K562 (cell line): ENCODE measurements at regions not wholly inside any gene's neighbourhood (a gene's known extent, or its start where the extent isn't known, plus 50 kb on each side); places are given as distances from the start of the nearest gene placed in this dataset.

ENCODE experiments used
- ATAC-seq: fragments of 200-7000 bp; cut with Tn5 transposase; 3 replicates; pipeline ENCODE4 v1.9.1; 2020; ENCODE audit warnings: moderate library complexity
- BruUV-seq: library from RNA; stranded (reverse); fragments of 400-500 nt; replicated peaks from 2 replicates; lab custom pipeline; 2021; lab: Mats Ljungman, UMichigan
- CTCF ChIA-PET: fragments of 300-600 bp; formaldehyde crosslinking; extraction: SDS; loops from one replicate; lab custom pipeline; 2021; ENCODE audit warnings: low intra/inter-chr PET ratio; lab: Yijun Ruan, JAX
- POLR2A ChIA-PET: fragments of 300-600, 350-650 bp; sonication (Branson Sonifier 250); formaldehyde crosslinking; extraction: SDS; loops from one replicate; lab custom pipeline; 2021; ENCODE audit warnings: antibody characterized with exemption, inconsistent platforms; lab: Yijun Ruan, JAX
- DNase-seq, 4 experiments: peaks; one replicate each; pipeline versions ENCODE4 v3.0.0 to v3.0.0-alpha.2; 2011 to 2018; ENCODE audit warnings: low spot score in 3 of 4, mixed read lengths in 3 of 4; ENCODE audit errors: extremely low read depth in 1 of 4
- FAIRE-seq: peaks from 2 replicates; lab custom pipeline; 2011; peaks lifted over from hg19 to GRCh38; lab: Jason Lieb, UNC
- H2AFZ ChIP-seq: 2 replicates; pipeline ENCODE4 v1.6.0; 2011; ENCODE audit warnings: low read depth, low read length, control low read depth, inconsistent platforms
- H3K27ac ChIP-seq: fragments of 200-600 bp; 3 replicates; pipeline ENCODE4 v1.8.0; 2011; ENCODE audit warnings: low read depth, mild to moderate bottlenecking, control low read depth, inconsistent platforms, low read length, moderate library complexity, mixed read lengths; ENCODE audit errors: extremely low read depth
- H3K27me3 ChIP-seq, 2 experiments: fragments of 300-600 bp in 1 of 2; 2 replicates in 1 of 2; 3 replicates in 1 of 2; pipeline versions ENCODE4 v1.6.0 to v1.8.0; 2011; ENCODE audit warnings: inconsistent platforms in 2 of 2, low read length in 2 of 2, mild to moderate bottlenecking in 1 of 2, mixed read lengths in 1 of 2, moderate library complexity in 1 of 2; ENCODE audit not compliant: control insufficient read depth in 2 of 2, insufficient read depth in 2 of 2
- H3K36me3 ChIP-seq: fragments of 300-600 bp; 3 replicates; pipeline ENCODE4 v1.8.0; 2011; ENCODE audit warnings: mild to moderate bottlenecking, low read length, inconsistent platforms; ENCODE audit not compliant: control insufficient read depth, insufficient read depth
- H3K4me1 ChIP-seq, 2 experiments: fragments of 200-600 bp in 1 of 2; replicated peaks in 1 of 2; 2 replicates in 1 of 2; 3 replicates in 1 of 2; pipeline versions ENCODE4 v1.5.1 to v1.8.0; 2011; ENCODE audit warnings: inconsistent platforms in 2 of 2, low read length in 2 of 2, mild to moderate bottlenecking in 1 of 2, mixed read lengths in 1 of 2, moderate library complexity in 1 of 2; ENCODE audit not compliant: control insufficient read depth in 2 of 2, insufficient read depth in 2 of 2
- H3K4me2 ChIP-seq: 2 replicates; pipeline ENCODE4 v1.6.1; 2011; ENCODE audit warnings: low read length, control low read depth, inconsistent platforms, mixed read lengths; ENCODE audit not compliant: insufficient read depth
- H3K4me3 ChIP-seq: fragments of 200-600 bp; sonication (generic), shearing (Covaris generic); 2 replicates; pipeline ENCODE4 v1.5.1; 2016; ENCODE audit warnings: control low read depth, inconsistent platforms
- H3K79me2 ChIP-seq: fragments of 200-600 bp; 3 replicates; pipeline ENCODE4 v1.8.0; 2011; ENCODE audit warnings: low read length, inconsistent platforms; ENCODE audit not compliant: control insufficient read depth, insufficient read depth
- H3K9ac ChIP-seq, 2 experiments: 2 replicates each; pipeline versions ENCODE4 v1.6.0 to v1.6.1; 2011; ENCODE audit warnings: low read depth in 2 of 2, low read length in 2 of 2, control low read depth in 1 of 2, inconsistent platforms in 1 of 2, mild to moderate bottlenecking in 1 of 2, mixed read lengths in 1 of 2; ENCODE audit not compliant: insufficient read depth in 1 of 2
- H3K9me1 ChIP-seq: one replicate; pipeline ENCODE4 v1.6.0; 2011; ENCODE audit warnings: inconsistent platforms, mild to moderate bottlenecking, low read length, moderate library complexity; ENCODE audit not compliant: control insufficient read depth, insufficient read depth
- H3K9me3 ChIP-seq: replicated peaks from 2 replicates; pipeline ENCODE4 v1.5.1; 2011; ENCODE audit warnings: low read depth, low read length, inconsistent platforms; ENCODE audit not compliant: control insufficient read depth, insufficient read depth
- H4K20me1 ChIP-seq: replicated peaks from 2 replicates; pipeline ENCODE4 v1.6.1; 2011; ENCODE audit warnings: low read length, inconsistent platforms, mixed read lengths; ENCODE audit not compliant: control insufficient read depth, insufficient read depth
- CBX8 ChIP-seq: fragments of 200-600 bp; sonication (generic); IDR thresholded peaks from 2 replicates; pipeline ENCODE4 v1.6.1; 2012; ENCODE audit warnings: borderline replicate concordance, mixed run types, low read depth, mild to moderate bottlenecking, moderate library complexity, mixed read lengths, low read length, control low read depth, inconsistent platforms; ENCODE audit not compliant: poor library complexity, severe bottlenecking; ENCODE audit errors: extremely low read depth
- FOXJ3 ChIP-seq: sonication (generic); formaldehyde crosslinking; IDR thresholded peaks from 2 replicates; pipeline ENCODE4 v1.4.0; 2020; ENCODE audit warnings: mild to moderate bottlenecking, missing genetic modification reagents
- GMEB1 ChIP-seq: fragments of 250-450 bp; sonication (Bioruptor Pico); IDR thresholded peaks from 2 replicates; pipeline ENCODE4 v1.4.0; 2020; ENCODE audit warnings: mild to moderate bottlenecking
- MITF ChIP-seq: IDR thresholded peaks from 2 replicates; pipeline ENCODE4 v1.6.1; 2014; ENCODE audit warnings: antibody characterized with exemption
- WGBS: fragments of 100-300 bp; shearing (Covaris generic); methylation state at CpG from one replicate; pipeline ENCODE4 v1.1.6; 2016; ENCODE audit warnings: low coverage, mixed read lengths; ENCODE audit not compliant: insufficient coverage; ENCODE audit errors: missing lambda C conversion rate; 5-methylcytosine and 5-hydroxymethylcytosine counted together
- in situ Hi-C: fragments of 300-500 bp; cut with MboI; formaldehyde crosslinking; loops from 4 replicates; pipeline ENCODE4 v1.15.0; 2018; ENCODE audit warnings: inconsistent platforms, mixed read lengths
- intact Hi-C: fragments of 100-400 bp; cut with micrococcal nuclease; formaldehyde crosslinking; loops from 2 replicates; pipeline ENCODE4 v1.14.2; 2022

- no peak for TF ChIP-seq MITF
- no peak for TF ChIP-seq FOXJ3 (CRISPR knock-in tag)
- TF ChIP-seq GMEB1 (CRISPR knock-in tag): no peak
Measured at GRCh38 chr5:92419261-92419660, 1036.1 kb upstream of the ARRDC3 start (continued).

GRCh38 chr5:92418341-92418740, 1035.2 kb upstream of the ARRDC3 start:
- H3K9ac ChIP-seq: no peak overlapping the region
- H3K9me1 ChIP-seq: no peaks in the 10 kb centered on the region
- H3K36me3 ChIP-seq: no peaks in the 10 kb centered on the region
- FAIRE-seq (no peak), DNase-seq (no peak), ATAC-seq (no peak)
- no peaks in the 10 kb centered on the region for H3K79me2 ChIP-seq
- H4K20me1 ChIP-seq: no peaks in the 10 kb centered on the region
- in situ Hi-C loops: no loop called here
- WGBS: 2% methylated on average over 3 of the region's 3 CpGs
- intact Hi-C loops: no loop called here
- H3K4me3 ChIP-seq: no peak overlapping the region
- no peak overlapping the region for H3K4me2 ChIP-seq
- H3K9me3 ChIP-seq: no peaks in the 10 kb centered on the region; the same call in 1 of the 2 replicates
- BruUV-seq: no TSS peak
- CTCF ChIA-PET: no interaction called here
- TF ChIP-seq CBX8: no peak
- H2AFZ ChIP-seq: no peak overlapping the region
- H3K27me3 ChIP-seq: no peaks in the 10 kb centered on the region
- no peak overlapping the region for H3K27ac ChIP-seq
- no peaks in the 10 kb centered on the region for H3K4me1 ChIP-seq
- POLR2A ChIA-PET: no interaction called here
